B cell (primary cell): ENCODE measurements at regions not wholly inside any gene's neighbourhood (a gene's known extent, or its start where the extent isn't known, plus 50 kb on each side); places are given as distances from the start of the nearest gene placed in this dataset.

Source experiments
- CTCF ChIP-seq: fragments of 200-600 bp; IDR thresholded peaks from one replicate; pipeline ENCODE4 v1.8.0; 2022; ENCODE audit warnings: antibody characterized with exemption, mild to moderate bottlenecking
- EZH2 ChIP-seq: IDR thresholded peaks from 2 replicates; pipeline ENCODE4 v1.6.1; 2012; ENCODE audit warnings: borderline replicate concordance, low read depth, mild to moderate bottlenecking, moderate library complexity, low read length; ENCODE audit not compliant: insufficient read depth, poor library complexity, severe bottlenecking

GRCh38 chr20:2230726-2231488 is 64.9 kb upstream of the TGM3 start:
- no peak for TF ChIP-seq CTCF
- no peak for TF ChIP-seq EZH2
